Panc1 (cell line): ENCODE measurements at regions not wholly inside any gene's neighbourhood (a gene's known extent, or its start where the extent isn't known, plus 50 kb on each side); places are given as distances from the start of the nearest gene placed in this dataset.

Experiments used
- ATAC-seq: fragments of 200-7000 bp; cut with Tn5 transposase; 2 replicates; pipeline ENCODE4 v1.9.1; 2020; ENCODE audit warnings: mild to moderate bottlenecking, moderate library complexity
- BruUV-seq: library from RNA; stranded (reverse); fragments of 400-500 nt; replicated peaks from 2 replicates; lab custom pipeline; 2021; lab: Mats Ljungman, UMichigan
- CTCF ChIA-PET: fragments of 300-600 bp; sonication (Branson Sonifier 250); formaldehyde crosslinking; loops from one replicate; lab custom pipeline; 2022; ENCODE audit warnings: antibody characterized with exemption; lab: Charles Lee
- POLR2A ChIA-PET: fragments of 300-600 bp; sonication (Branson Sonifier 250); formaldehyde crosslinking; loops from one replicate; lab custom pipeline; 2022; ENCODE audit warnings: antibody characterized with exemption; lab: Charles Lee
- DNase-seq: peaks from one replicate; pipeline ENCODE4 v3.0.0-alpha.2; 2010; ENCODE audit warnings: low read depth, low spot score
- H3K27ac ChIP-seq: 2 replicates; pipeline ENCODE4 v1.5.1; 2011; ENCODE audit warnings: mild to moderate bottlenecking, low read length, inconsistent platforms
- H3K27me3 ChIP-seq: fragments of 200-500 bp; sonication (Bioruptor generic); 2 replicates; pipeline ENCODE4 v1.6.0; 2014; ENCODE audit warnings: low read length, inconsistent platforms; ENCODE audit not compliant: control insufficient read depth, insufficient read depth
- H3K36me3 ChIP-seq: fragments of 200-500 bp; sonication (Bioruptor generic); 2 replicates; pipeline ENCODE4 v1.5.1; 2014; ENCODE audit warnings: inconsistent platforms, mild to moderate bottlenecking, low read length, moderate library complexity; ENCODE audit not compliant: control insufficient read depth, insufficient read depth
- H3K4me1 ChIP-seq: 2 replicates; pipeline ENCODE4 v1.5.1; 2011; ENCODE audit warnings: inconsistent platforms, mild to moderate bottlenecking, low read length, moderate library complexity; ENCODE audit not compliant: control insufficient read depth, insufficient read depth
- H3K4me3 ChIP-seq, 2 experiments: 2 replicates each; pipeline ENCODE4 v1.5.1; 2011 to 2012; ENCODE audit warnings: low read depth in 2 of 2, low read length in 2 of 2, mild to moderate bottlenecking in 2 of 2, inconsistent platforms in 1 of 2, moderate library complexity in 1 of 2
- H3K9me3 ChIP-seq: fragments of 200-500 bp; sonication (Bioruptor generic); 2 replicates; pipeline ENCODE4 v1.5.1; 2014; ENCODE audit warnings: low read depth, mild to moderate bottlenecking, inconsistent platforms, low read length, moderate library complexity; ENCODE audit not compliant: control insufficient read depth, insufficient read depth
- POLR2AphosphoS5 ChIP-seq: IDR thresholded peaks from 2 replicates; pipeline ENCODE4 v1.6.1; 2012; ENCODE audit warnings: mild to moderate bottlenecking, low read depth, low read length, moderate library complexity
- REST ChIP-seq, 2 experiments: IDR thresholded peaks; 2 replicates each; pipeline ENCODE4 v1.6.1; 2011 to 2012; ENCODE audit warnings: low read depth in 2 of 2, control low read depth in 1 of 2, low read length in 1 of 2, mild to moderate bottlenecking in 1 of 2, moderate library complexity in 1 of 2; ENCODE audit not compliant: insufficient read depth in 1 of 2
- SIN3A ChIP-seq: IDR thresholded peaks from 2 replicates; pipeline ENCODE4 v1.6.1; 2012; ENCODE audit warnings: low read depth, mild to moderate bottlenecking, low read length, moderate library complexity, borderline replicate concordance; ENCODE audit not compliant: insufficient read depth
- TCF7L2 ChIP-seq: IDR thresholded peaks from 2 replicates; pipeline ENCODE4 v1.6.1; 2011; ENCODE audit warnings: mild to moderate bottlenecking, low read depth, low read length, inconsistent platforms
- in situ Hi-C: cut with HindIII; loops from 2 replicates; pipeline ENCODE4 v1.10.0; 2016; ENCODE audit warnings: low sequenced_read_pairs, low pct_unique_long_range_greater_than_20kb
- intact Hi-C: fragments of 100-400 bp; cut with micrococcal nuclease; formaldehyde crosslinking; loops from one replicate; pipeline ENCODE4 v1.10.0; 2022; ENCODE audit not compliant: unreplicated experiment
- TF ChIP-seq, protein P1 (sequence below): fragments of 450-650 bp; IDR thresholded peaks from 2 replicates; pipeline ENCODE4 v1.5.1; 2017; ENCODE audit warnings: mild to moderate bottlenecking

GRCh38 chr11:128005562-128005961 is 581.8 kb downstream of the ETS1 start:
- no peak for TF ChIP-seq SIN3A
- no peak for TF ChIP-seq TCF7L2
- TF ChIP-seq, protein P1, sequence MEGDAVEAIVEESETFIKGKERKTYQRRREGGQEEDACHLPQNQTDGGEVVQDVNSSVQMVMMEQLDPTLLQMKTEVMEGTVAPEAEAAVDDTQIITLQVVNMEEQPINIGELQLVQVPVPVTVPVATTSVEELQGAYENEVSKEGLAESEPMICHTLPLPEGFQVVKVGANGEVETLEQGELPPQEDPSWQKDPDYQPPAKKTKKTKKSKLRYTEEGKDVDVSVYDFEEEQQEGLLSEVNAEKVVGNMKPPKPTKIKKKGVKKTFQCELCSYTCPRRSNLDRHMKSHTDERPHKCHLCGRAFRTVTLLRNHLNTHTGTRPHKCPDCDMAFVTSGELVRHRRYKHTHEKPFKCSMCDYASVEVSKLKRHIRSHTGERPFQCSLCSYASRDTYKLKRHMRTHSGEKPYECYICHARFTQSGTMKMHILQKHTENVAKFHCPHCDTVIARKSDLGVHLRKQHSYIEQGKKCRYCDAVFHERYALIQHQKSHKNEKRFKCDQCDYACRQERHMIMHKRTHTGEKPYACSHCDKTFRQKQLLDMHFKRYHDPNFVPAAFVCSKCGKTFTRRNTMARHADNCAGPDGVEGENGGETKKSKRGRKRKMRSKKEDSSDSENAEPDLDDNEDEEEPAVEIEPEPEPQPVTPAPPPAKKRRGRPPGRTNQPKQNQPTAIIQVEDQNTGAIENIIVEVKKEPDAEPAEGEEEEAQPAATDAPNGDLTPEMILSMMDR = no peak
- TF ChIP-seq REST (IDR thresholded peaks at IDR 0.05; ENCODE audit: insufficient read depth in 1 of 2, low read depth in 2 of 2, low read length in 1 of 2) = no peak
- TF ChIP-seq POLR2AphosphoS5 = no peak
- H3K4me3 ChIP-seq = no peak overlapping the region
- in situ Hi-C loops (no loop called here), intact Hi-C loops (no loop called here)
- no peak overlapping the region for H3K27ac ChIP-seq
- no TSS peak for BruUV-seq
- no peaks in the 10 kb centered on the region for H3K27me3 ChIP-seq
- ATAC-seq (no peak), DNase-seq (no peak)
- no peaks in the 10 kb centered on the region for H3K4me1 ChIP-seq
- no peaks in the 10 kb centered on the region for H3K36me3 ChIP-seq
- POLR2A ChIA-PET = no interaction called here
- CTCF ChIA-PET = no interaction called here
- no peaks in the 10 kb centered on the region for H3K9me3 ChIP-seq

DNA sequence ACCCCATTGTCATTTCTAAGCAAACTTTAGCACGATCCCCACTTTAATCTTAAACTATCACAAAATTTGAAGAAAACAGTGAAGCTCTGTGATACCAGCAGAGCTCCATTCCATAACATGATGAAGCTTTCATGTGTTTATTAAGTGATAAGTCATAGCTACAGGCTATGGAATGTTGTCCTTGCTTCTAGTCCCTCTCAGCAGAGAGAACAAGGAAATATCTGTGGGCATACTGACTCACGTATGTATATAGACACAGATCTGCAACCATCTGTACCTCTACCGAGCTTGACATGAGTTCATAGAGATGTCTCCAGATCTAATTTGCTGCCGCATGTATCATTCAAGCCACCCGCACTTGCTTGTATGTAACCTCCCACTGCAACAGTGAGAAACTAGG is 588.9 kb downstream of the ETS1 start:
- Histone ChIP-seq H3K27me3 (no peaks in the 10 kb centered on the region), H3K4me1 (no peaks in the 10 kb centered on the region), H3K9me3 (no peaks in the 10 kb centered on the region), H3K27ac (no peak overlapping the region), H3K4me3 (no peak overlapping the region), H3K36me3 (no peaks in the 10 kb centered on the region)
- intact Hi-C loops = no loop called here
- DNase-seq (no peak), ATAC-seq (no peak)
- TF ChIP-seq REST (IDR thresholded peaks at IDR 0.05; ENCODE audit: insufficient read depth in 1 of 2, low read depth in 2 of 2, low read length in 1 of 2) (no peak), SIN3A (no peak), TCF7L2 (no peak), POLR2AphosphoS5 (no peak)
- TF ChIP-seq, protein P1 = no peak
- ChIA-PET CTCF (no interaction called here), POLR2A (no interaction called here)
- in situ Hi-C loops = no loop called here
- BruUV-seq = no TSS peak
